Ovary (tissue), 7 donors: ENCODE measurements at regions not wholly inside any gene's neighbourhood (a gene's known extent, or its start where the extent isn't known, plus 50 kb on each side); places are given as distances from the start of the nearest gene placed in this dataset.

Source experiments
- DNase-seq, 5 donors: peaks; one replicate each; pipeline ENCODE4 v3.0.0-alpha.2; 2019 to 2020
- H3K27ac ChIP-seq, 2 donors: fragments of 200-600 bp; one replicate each; pipeline versions ENCODE4 v1.5.1 to v1.8.0; 2019 to 2022
- H3K27me3 ChIP-seq: fragments of 200-600 bp; one replicate; pipeline ENCODE4 v1.8.0; 2022
- H3K36me3 ChIP-seq: fragments of 200-600 bp; sonication (generic); one replicate; pipeline ENCODE4 v1.5.1; 2019
- H3K4me1 ChIP-seq: one replicate; pipeline ENCODE4 v1.8.1; 2013; ENCODE audit warnings: mild to moderate bottlenecking, moderate library complexity; ENCODE audit not compliant: insufficient read depth
- H3K4me3 ChIP-seq: fragments of 200-600 bp; sonication (generic); one replicate; pipeline ENCODE4 v1.5.1; 2017
- H3K9me3 ChIP-seq, 2 donors: fragments of 200-600 bp in 1 of 2; sonication (generic) in 1 of 2; one replicate each; pipeline versions ENCODE4 v1.5.1 to v1.8.1; 2013 to 2019; ENCODE audit warnings: mild to moderate bottlenecking in 1 of 2, moderate library complexity in 1 of 2
- CTCF ChIP-seq, 3 donors: fragments of 450-650 bp in 2 of 3; fragments of 200-600 bp in 1 of 3; IDR thresholded peaks; one replicate each; pipeline versions ENCODE4 v1.5.1 to v1.8.0; 2016 to 2022; ENCODE audit warnings: antibody characterized with exemption in 3 of 3, mild to moderate bottlenecking in 1 of 3
- EP300 ChIP-seq: sonication (generic); formaldehyde crosslinking; IDR thresholded peaks from one replicate; pipeline ENCODE4 v1.6.1; 2017; ENCODE audit warnings: antibody characterized with exemption
- POLR2A ChIP-seq: fragments of 450-650 bp; IDR thresholded peaks from one replicate; pipeline ENCODE4 v1.6.1; 2017; ENCODE audit warnings: antibody characterized with exemption, mild to moderate bottlenecking, moderate library complexity
- WGBS, 3 donors: extraction: QIAGEN DNeasy Blood & Tissue Kit in 1 of 3; methylation state at CpG; one replicate each; pipeline versions ENCODE4 v1.1.5 to v1.1.7; 2013 to 2017; 5-methylcytosine and 5-hydroxymethylcytosine counted together
- intact Hi-C, 4 donors: fragments of 100-400 bp; cut with DNase I; formaldehyde crosslinking; loops; one replicate each; pipeline versions ENCODE4 v1.11.0 to v1.15.1; 2022 to 2023
- donor health status: DM: no; HTN: no; CAD: no; lungs with moderate emphysema.
- donor health status: DM: no; HTN: no; CAD: no.
- donor health status: Bipolar disorder and iron deficiency.
- donor health status: DM: no; HTN: no; CAD: no.
- donor health status: DM: yes; HTN: yes; CAD: no.

- WGBS, 3 donors, result 72 to 93% (median 81%) methylated on average over 2 of the region's 2 CpGs
- no peaks in the 10 kb centered on the region for H3K4me1 ChIP-seq
These were observed 383.6 kb downstream of the PLA2G4A start for GRCh38 chr1:187212377-187212776.

GRCh38 chr1:187226396-187226795 is 397.6 kb downstream of the PLA2G4A start:
- no peaks in the 10 kb centered on the region for H3K9me3 ChIP-seq
- no peaks in the 10 kb centered on the region for H3K4me1 ChIP-seq
- no peak overlapping the region for H3K4me3 ChIP-seq
- H3K36me3 ChIP-seq, result no peaks in the 10 kb centered on the region
- no peaks in the 10 kb centered on the region for H3K27me3 ChIP-seq
- 49 to 92% (median 84%) methylated on average over 2 of the region's 2 CpGs for WGBS, 3 donors
- no peak overlapping the region for H3K27ac ChIP-seq
- intact Hi-C loops, result no loop called here
- TF ChIP-seq POLR2A, result no peak
- TF ChIP-seq CTCF (IDR thresholded peaks at IDR 0.05), result no peak
- TF ChIP-seq EP300, result no peak
- DNase-seq, result no peak

More at GRCh38 chr1:187212377-187212776, 383.6 kb downstream of the PLA2G4A start:
- intact Hi-C loops, result no loop called here
- no peaks in the 10 kb centered on the region for H3K36me3 ChIP-seq
- no peak overlapping the region for H3K4me3 ChIP-seq
- DNase-seq, result no peak
- H3K27me3 ChIP-seq, result no peaks in the 10 kb centered on the region
- H3K27ac ChIP-seq, result no peak overlapping the region
- TF ChIP-seq POLR2A, result no peak
- no peak for TF ChIP-seq EP300
- H3K9me3 ChIP-seq, result no peaks in the 10 kb centered on the region

- Histone ChIP-seq H3K27me3 (no peaks in the 10 kb centered on the region), H3K36me3 (no peaks in the 10 kb centered on the region), H3K9me3 (no peaks in the 10 kb centered on the region), H3K27ac (no peak overlapping the region), H3K4me3 (no peak overlapping the region), H3K4me1 (no peaks in the 10 kb centered on the region)
- WGBS, 3 donors, result 88 to 97% (median 93%) methylated on average over 1 of the region's 1 CpG
- intact Hi-C loops, result no loop called here
- no peak for DNase-seq
- TF ChIP-seq EP300 (no peak), CTCF (IDR thresholded peaks at IDR 0.05) (no peak), POLR2A (no peak)
These were observed 400.0 kb downstream of the PLA2G4A start for GRCh38 chr1:187228790-187229189.

- no peak for DNase-seq
- Histone ChIP-seq H3K36me3 (no peaks in the 10 kb centered on the region), H3K4me1 (no peaks in the 10 kb centered on the region), H3K27ac (no peak overlapping the region), H3K9me3 (no peaks in the 10 kb centered on the region), H3K27me3 (no peaks in the 10 kb centered on the region), H3K4me3 (no peak overlapping the region)
- no peak for TF ChIP-seq CTCF (IDR thresholded peaks at IDR 0.05)
- TF ChIP-seq EP300, result no peak
- no peak for TF ChIP-seq POLR2A
- intact Hi-C loops, result no loop called here
These were observed 400.7 kb downstream of the PLA2G4A start for GRCh38 chr1:187229496-187229895.

GRCh38 chr1:187234706-187235105 is 406.0 kb downstream of the PLA2G4A start:
- 52 to 72% (median 57%) methylated on average over 1 of the region's 1 CpG for WGBS, 3 donors

More at GRCh38 chr1:187234706-187235105, 406.0 kb downstream of the PLA2G4A start:
- Histone ChIP-seq H3K36me3 (no peaks in the 10 kb centered on the region), H3K4me1 (no peaks in the 10 kb centered on the region), H3K27me3 (no peaks in the 10 kb centered on the region), H3K27ac (no peak overlapping the region), H3K4me3 (no peak overlapping the region), H3K9me3 (no peaks in the 10 kb centered on the region)
- TF ChIP-seq POLR2A (no peak), EP300 (no peak), CTCF (IDR thresholded peaks at IDR 0.05) (no peak)
- DNase-seq, result no peak
- intact Hi-C loops, result no loop called here
